ENCODE measurements at regions not wholly inside any gene's neighbourhood (a gene's known extent, or its start where the extent isn't known, plus 50 kb on each side); places are given as distances from the start of the nearest gene placed in this dataset.

- DNase-seq, result no peak
- Histone ChIP-seq H3K27ac (no peak overlapping the region), H3K4me1 (no peaks in the 10 kb centered on the region), H3K36me3 (no peaks in the 10 kb centered on the region), H3K9ac (ENCODE audit: low read depth in 2 of 2, low read length in 2 of 2) (no peak overlapping the region), H3K27me3 (no peaks in the 10 kb centered on the region), H3K4me3 (no peak overlapping the region), H3K9me3 (no peaks in the 10 kb centered on the region)
- no peak for TF ChIP-seq CTCF (IDR thresholded peaks at IDR 0.05)
- intact Hi-C loops (cut with DNase I), result no loop called here
Measured at GRCh38 chr18:44066541-44066940, 614.1 kb upstream of the SETBP1 start.

GRCh38 chr18:44067186-44067585, 613.5 kb upstream of the SETBP1 start:
- H3K27ac ChIP-seq, result no peak overlapping the region
- DNase-seq, result no peak
- H3K4me3 ChIP-seq, result no peak overlapping the region
- no peaks in the 10 kb centered on the region for H3K9me3 ChIP-seq
- intact Hi-C loops (cut with DNase I), result no loop called here
- no peaks in the 10 kb centered on the region for H3K27me3 ChIP-seq
- no peaks in the 10 kb centered on the region for H3K36me3 ChIP-seq
- H3K9ac ChIP-seq (ENCODE audit: low read depth in 2 of 2, low read length in 2 of 2), result no peak overlapping the region
- TF ChIP-seq CTCF (IDR thresholded peaks at IDR 0.05), result no peak
- no peaks in the 10 kb centered on the region for H3K4me1 ChIP-seq

- Histone ChIP-seq H3K4me1 (no peaks in the 10 kb centered on the region), H3K9me3 (no peaks in the 10 kb centered on the region), H3K4me3 (no peak overlapping the region), H3K27ac (no peak overlapping the region), H3K27me3 (no peaks in the 10 kb centered on the region), H3K9ac (ENCODE audit: low read depth in 2 of 2, low read length in 2 of 2) (no peak overlapping the region), H3K36me3 (no peaks in the 10 kb centered on the region)
- no peak for DNase-seq
- intact Hi-C loops (cut with DNase I), result no loop called here
- TF ChIP-seq CTCF (IDR thresholded peaks at IDR 0.05), result no peak
Measured at GRCh38 chr18:44075038-44075437, 605.6 kb upstream of the SETBP1 start.

GRCh38 chr18:44079606-44080005, 601.1 kb upstream of the SETBP1 start:
- Histone ChIP-seq H3K36me3 (no peaks in the 10 kb centered on the region), H3K4me3 (no peak overlapping the region), H3K27me3 (no peaks in the 10 kb centered on the region), H3K9me3 (no peaks in the 10 kb centered on the region), H3K9ac (ENCODE audit: low read depth in 2 of 2, low read length in 2 of 2) (no peak overlapping the region), H3K27ac (no peak overlapping the region), H3K4me1 (no peaks in the 10 kb centered on the region)
- TF ChIP-seq CTCF (IDR thresholded peaks at IDR 0.05), result no peak
- intact Hi-C loops (cut with DNase I), result no loop called here
- no peak for DNase-seq

- no peak overlapping the region for H3K9ac ChIP-seq (ENCODE audit: low read depth in 2 of 2, low read length in 2 of 2)
- no peaks in the 10 kb centered on the region for H3K36me3 ChIP-seq
- intact Hi-C loops (cut with DNase I), result no loop called here
- H3K4me1 ChIP-seq, result no peaks in the 10 kb centered on the region
- TF ChIP-seq CTCF (IDR thresholded peaks at IDR 0.05), result no peak
- DNase-seq, result no peak
- no peaks in the 10 kb centered on the region for H3K9me3 ChIP-seq
- no peak overlapping the region for H3K27ac ChIP-seq
- no peak overlapping the region for H3K4me3 ChIP-seq
- H3K27me3 ChIP-seq, result no peaks in the 10 kb centered on the region
Measured at GRCh38 chr18:44080054-44080453, 600.6 kb upstream of the SETBP1 start.

- Histone ChIP-seq H3K27me3 (no peaks in the 10 kb centered on the region), H3K9me3 (no peaks in the 10 kb centered on the region), H3K4me1 (no peaks in the 10 kb centered on the region), H3K9ac (ENCODE audit: low read depth in 2 of 2, low read length in 2 of 2) (no peak overlapping the region), H3K27ac (no peak overlapping the region), H3K4me3 (no peak overlapping the region), H3K36me3 (no peaks in the 10 kb centered on the region)
- no peak for TF ChIP-seq CTCF (IDR thresholded peaks at IDR 0.05)
- intact Hi-C loops (cut with DNase I), result no loop called here
- no peak for DNase-seq
Measured at GRCh38 chr18:44089732-44090131, 591.0 kb upstream of the SETBP1 start.
